ENCODE measurements at regions not wholly inside any gene's neighbourhood (a gene's known extent, or its start where the extent isn't known, plus 50 kb on each side); places are given as distances from the start of the nearest gene placed in this dataset.

GRCh38 chr5:40333459-40334241, 346.1 kb upstream of the PTGER4 start:
- Histone ChIP-seq H3K27ac (ENCODE audit: low read depth, low read length) (no peak overlapping the region), H3K4me3 (ENCODE audit: low read length in 2 of 2) (no peak overlapping the region), H3K4me1 (ENCODE audit: insufficient read depth, low read length) (peaks cover 17% of the 10 kb centered on the region), H3K36me3 (ENCODE audit: insufficient read depth, low read length) (no peaks in the 10 kb centered on the region), H3K9me3 (ENCODE audit: control insufficient read depth in 1 of 2, low read length in 2 of 2) (no peaks in the 10 kb centered on the region), H3K27me3 (ENCODE audit: insufficient read depth, low read length) (no peaks in the 10 kb centered on the region)
- H3K36me3 Mint-ChIP-seq: peaks cover 0 to 1% of the 10 kb centered on the region in 2 donors
- H3K27ac Mint-ChIP-seq: peak overlapping the region in 2 of 7 donors; percentile 19 to 29
- no peaks in the 10 kb centered on the region for H3K27me3 Mint-ChIP-seq
- ChIA-PET CTCF (ENCODE audit: partially characterized antibody) (interaction anchor here (0.6 to 0.8 kb wide), 2 partner anchors 10 to 336 kb away, joined by 3 to 4 read pairs; no protein-coding TSS in a partner anchor), POLR2A (ENCODE audit: partially characterized antibody) (no interaction called here)
- intact Hi-C loops (cut with micrococcal nuclease): loop anchor here (10.0 kb wide), 1 partner anchor 119 kb away; no protein-coding TSS in a partner anchor
- no peak overlapping the region for H3K4me3 Mint-ChIP-seq
- peaks cover 0 to 4% (median 0%) of the 10 kb centered on the region in 8 donors for H3K9me3 Mint-ChIP-seq
- DNase-seq: no peak
- peaks cover 27 to 42% (median 31%) of the 10 kb centered on the region in 4 donors for H3K4me1 Mint-ChIP-seq

- Mint-ChIP-seq H3K27me3 (no peaks in the 10 kb centered on the region), H3K9me3 (peaks cover 0 to 4% (median 0%) of the 10 kb centered on the region in 8 donors), H3K27ac (no peak overlapping the region), H3K4me3 (peak overlapping the region in 1 of 8 donors; percentile 22), H3K36me3 (peaks cover 0 to 1% of the 10 kb centered on the region in 2 donors), H3K4me1 (peaks cover 21 to 36% (median 24%) of the 10 kb centered on the region in 4 donors)
- POLR2A ChIA-PET (ENCODE audit: partially characterized antibody): no interaction called here
- Histone ChIP-seq H3K27ac (ENCODE audit: low read depth, low read length) (no peak overlapping the region), H3K9me3 (ENCODE audit: control insufficient read depth in 1 of 2, low read length in 2 of 2) (no peaks in the 10 kb centered on the region), H3K4me1 (ENCODE audit: insufficient read depth, low read length) (peaks cover 17% of the 10 kb centered on the region), H3K27me3 (ENCODE audit: insufficient read depth, low read length) (no peaks in the 10 kb centered on the region), H3K4me3 (ENCODE audit: low read length in 2 of 2) (no peak overlapping the region), H3K36me3 (ENCODE audit: insufficient read depth, low read length) (no peaks in the 10 kb centered on the region)
- CTCF ChIA-PET (ENCODE audit: partially characterized antibody): no interaction called here
- intact Hi-C loops (cut with micrococcal nuclease): loop anchor here (10.0 kb wide), 1 partner anchor 118 kb away; no protein-coding TSS in a partner anchor
- no peak for DNase-seq
These were observed 346.7 kb upstream of the PTGER4 start for GRCh38 chr5:40332970-40333369.

GRCh38 chr5:40331616-40332015, 348.1 kb upstream of the PTGER4 start:
- POLR2A ChIA-PET (ENCODE audit: partially characterized antibody): no interaction called here
- H3K9me3 Mint-ChIP-seq: no peaks in the 10 kb centered on the region

GRCh38 chr5:40321514-40321913, 358.2 kb upstream of the PTGER4 start:
- Histone ChIP-seq H3K9me3 (ENCODE audit: control insufficient read depth in 1 of 2, low read length in 2 of 2) (no peaks in the 10 kb centered on the region), H3K4me1 (ENCODE audit: insufficient read depth, low read length) (peaks cover 11% of the 10 kb centered on the region), H3K4me3 (ENCODE audit: low read length in 2 of 2) (no peak overlapping the region), H3K27ac (ENCODE audit: low read depth, low read length) (no peak overlapping the region), H3K27me3 (ENCODE audit: insufficient read depth, low read length) (no peaks in the 10 kb centered on the region), H3K36me3 (ENCODE audit: insufficient read depth, low read length) (no peaks in the 10 kb centered on the region)
- intact Hi-C loops (cut with micrococcal nuclease): no loop called here
- no peak overlapping the region for H3K27ac Mint-ChIP-seq
- peaks cover 0 to 4% (median 0%) of the 10 kb centered on the region in 8 donors for H3K9me3 Mint-ChIP-seq
- peaks cover 4 to 12% (median 9%) of the 10 kb centered on the region in 4 donors for H3K4me1 Mint-ChIP-seq
- ChIA-PET CTCF (ENCODE audit: partially characterized antibody) (no interaction called here), POLR2A (ENCODE audit: partially characterized antibody) (no interaction called here)
- H3K27me3 Mint-ChIP-seq: no peaks in the 10 kb centered on the region
- H3K4me3 Mint-ChIP-seq: no peak overlapping the region
- no peaks in the 10 kb centered on the region for H3K36me3 Mint-ChIP-seq
- DNase-seq: no peak

More at GRCh38 chr5:40331616-40332015, 348.1 kb upstream of the PTGER4 start:
- no peaks in the 10 kb centered on the region for H3K27me3 Mint-ChIP-seq
- peaks cover 0 to 1% of the 10 kb centered on the region in 2 donors for H3K36me3 Mint-ChIP-seq
- no peaks in the 10 kb centered on the region for H3K9me3 ChIP-seq (ENCODE audit: control insufficient read depth in 1 of 2, low read length in 2 of 2)
- no peaks in the 10 kb centered on the region for H3K36me3 ChIP-seq (ENCODE audit: insufficient read depth, low read length)
- peaks cover 9 to 22% (median 12%) of the 10 kb centered on the region in 4 donors for H3K4me1 Mint-ChIP-seq
- no peak for DNase-seq
- CTCF ChIA-PET (ENCODE audit: partially characterized antibody): no interaction called here
- H3K27ac ChIP-seq (ENCODE audit: low read depth, low read length): no peak overlapping the region
- H3K27ac Mint-ChIP-seq: no peak overlapping the region
- no peaks in the 10 kb centered on the region for H3K27me3 ChIP-seq (ENCODE audit: insufficient read depth, low read length)
- H3K4me3 ChIP-seq (ENCODE audit: low read length in 2 of 2): no peak overlapping the region
- intact Hi-C loops (cut with micrococcal nuclease): loop anchor here (10.0 kb wide), 1 partner anchor 117 kb away; no protein-coding TSS in a partner anchor
- H3K4me1 ChIP-seq (ENCODE audit: insufficient read depth, low read length): peaks cover 12% of the 10 kb centered on the region
- peak overlapping the region in 1 of 8 donors; percentile 20 for H3K4me3 Mint-ChIP-seq

- H3K4me1 Mint-ChIP-seq: peaks cover 0 to 5% (median 4%) of the 10 kb centered on the region in 4 donors
- CTCF ChIA-PET (ENCODE audit: partially characterized antibody): no interaction called here
These were observed 361.3 kb upstream of the PTGER4 start for GRCh38 chr5:40318395-40318794.

GRCh38 chr5:40317023-40317422, 362.7 kb upstream of the PTGER4 start:
- intact Hi-C loops (cut with micrococcal nuclease): no loop called here
- no peaks in the 10 kb centered on the region for H3K36me3 ChIP-seq (ENCODE audit: insufficient read depth, low read length)
- H3K4me1 Mint-ChIP-seq: peaks cover 0 to 4% (median 0%) of the 10 kb centered on the region in 4 donors
- H3K4me1 ChIP-seq (ENCODE audit: insufficient read depth, low read length): no peaks in the 10 kb centered on the region
- no peak overlapping the region for H3K4me3 Mint-ChIP-seq
- ChIA-PET CTCF (ENCODE audit: partially characterized antibody) (no interaction called here), POLR2A (ENCODE audit: partially characterized antibody) (no interaction called here)
- H3K36me3 Mint-ChIP-seq: no peaks in the 10 kb centered on the region
- DNase-seq: no peak
- H3K9me3 ChIP-seq (ENCODE audit: control insufficient read depth in 1 of 2, low read length in 2 of 2): no peaks in the 10 kb centered on the region
- H3K27ac ChIP-seq (ENCODE audit: low read depth, low read length): no peak overlapping the region
- H3K27ac Mint-ChIP-seq: no peak overlapping the region
- H3K4me3 ChIP-seq (ENCODE audit: low read length in 2 of 2): no peak overlapping the region
- H3K27me3 ChIP-seq (ENCODE audit: insufficient read depth, low read length): no peaks in the 10 kb centered on the region
- H3K9me3 Mint-ChIP-seq: peaks cover 0 to 2% (median 0%) of the 10 kb centered on the region in 8 donors
- H3K27me3 Mint-ChIP-seq: no peaks in the 10 kb centered on the region

More at GRCh38 chr5:40318395-40318794, 361.3 kb upstream of the PTGER4 start:
- Mint-ChIP-seq H3K4me3 (no peak overlapping the region), H3K9me3 (peaks cover 0 to 4% (median 0%) of the 10 kb centered on the region in 8 donors), H3K27ac (peak overlapping the region in 1 of 7 donors; percentile 53), H3K27me3 (no peaks in the 10 kb centered on the region), H3K36me3 (no peaks in the 10 kb centered on the region)
- H3K9me3 ChIP-seq (ENCODE audit: control insufficient read depth in 1 of 2, low read length in 2 of 2): no peaks in the 10 kb centered on the region
- H3K36me3 ChIP-seq (ENCODE audit: insufficient read depth, low read length): no peaks in the 10 kb centered on the region
- H3K27ac ChIP-seq (ENCODE audit: low read depth, low read length): no peak overlapping the region
- H3K4me3 ChIP-seq (ENCODE audit: low read length in 2 of 2): no peak overlapping the region
- no peaks in the 10 kb centered on the region for H3K27me3 ChIP-seq (ENCODE audit: insufficient read depth, low read length)
- H3K4me1 ChIP-seq (ENCODE audit: insufficient read depth, low read length): no peaks in the 10 kb centered on the region
- intact Hi-C loops (cut with micrococcal nuclease): no loop called here
- DNase-seq: no peak
- POLR2A ChIA-PET (ENCODE audit: partially characterized antibody): no interaction called here

- no peaks in the 10 kb centered on the region for H3K27me3 Mint-ChIP-seq
These were observed 364.6 kb upstream of the PTGER4 start for GRCh38 chr5:40315126-40315525.

More at GRCh38 chr5:40315126-40315525, 364.6 kb upstream of the PTGER4 start:
- no peak overlapping the region for H3K4me3 ChIP-seq (ENCODE audit: low read length in 2 of 2)
- Mint-ChIP-seq H3K36me3 (no peaks in the 10 kb centered on the region), H3K4me1 (peaks cover 0 to 4% (median 0%) of the 10 kb centered on the region in 4 donors), H3K9me3 (peaks cover 0 to 2% (median 0%) of the 10 kb centered on the region in 8 donors), H3K4me3 (no peak overlapping the region), H3K27ac (no peak overlapping the region)
- intact Hi-C loops (cut with micrococcal nuclease): no loop called here
- POLR2A ChIA-PET (ENCODE audit: partially characterized antibody): no interaction called here
- H3K27ac ChIP-seq (ENCODE audit: low read depth, low read length): no peak overlapping the region
- CTCF ChIA-PET (ENCODE audit: partially characterized antibody): no interaction called here
- no peaks in the 10 kb centered on the region for H3K4me1 ChIP-seq (ENCODE audit: insufficient read depth, low read length)
- DNase-seq: no peak
- H3K27me3 ChIP-seq (ENCODE audit: insufficient read depth, low read length): no peaks in the 10 kb centered on the region
- H3K9me3 ChIP-seq (ENCODE audit: control insufficient read depth in 1 of 2, low read length in 2 of 2): no peaks in the 10 kb centered on the region
- no peaks in the 10 kb centered on the region for H3K36me3 ChIP-seq (ENCODE audit: insufficient read depth, low read length)
